IMR-90 (cell line): ENCODE measurements at regions not wholly inside any gene's neighbourhood (a gene's known extent, or its start where the extent isn't known, plus 50 kb on each side); places are given as distances from the start of the nearest gene placed in this dataset.

ENCODE experiments used
- ATAC-seq: fragments of 200-7000 bp; cut with Tn5 transposase; 2 replicates; pipeline ENCODE4 v1.9.1; 2020; ENCODE audit warnings: low read depth, mild to moderate bottlenecking, moderate library complexity
- BruUV-seq: library from RNA; stranded (reverse); fragments of 400-500 nt; replicated peaks from 2 replicates; lab custom pipeline; 2021; lab: Mats Ljungman, UMichigan
- CTCF ChIA-PET: fragments of 300-600 bp; formaldehyde crosslinking; extraction: SDS; loops from one replicate; lab custom pipeline; 2021; ENCODE audit warnings: antibody characterized with exemption; lab: Yijun Ruan, JAX
- POLR2A ChIA-PET: fragments of 300-600 bp; sonication (Branson Sonifier 250); formaldehyde crosslinking; loops from one replicate; lab custom pipeline; 2022; ENCODE audit warnings: antibody characterized with exemption; ENCODE audit not compliant: unreplicated experiment; lab: Charles Lee
- DNase-seq: peaks from one replicate; pipeline ENCODE4 v3.0.0; 2013
- H2AFZ ChIP-seq: replicated peaks from 2 replicates; pipeline ENCODE3; 2013; ENCODE audit warnings: low read length, mild to moderate bottlenecking; ENCODE audit not compliant: poor library complexity
- H2AK5ac ChIP-seq: 2 replicates; pipeline ENCODE4 v1.6.1; 2013; ENCODE audit warnings: low read depth, low read length, inconsistent platforms
- H2AK9ac ChIP-seq: replicated peaks from 2 replicates; pipeline ENCODE3; 2013; ENCODE audit warnings: mild to moderate bottlenecking, low read depth, low read length, moderate library complexity; ENCODE audit not compliant: poor library complexity
- H2BK120ac ChIP-seq: 2 replicates; pipeline ENCODE4 v1.6.1; 2013; ENCODE audit warnings: low read depth, low read length, inconsistent platforms
- H2BK15ac ChIP-seq: 3 replicates; pipeline ENCODE4 v1.6.1; 2013; ENCODE audit warnings: low read depth, low read length, inconsistent platforms
- H2BK20ac ChIP-seq: 2 replicates; pipeline ENCODE4 v1.6.1; 2013; ENCODE audit warnings: low read depth, mild to moderate bottlenecking, inconsistent platforms, low read length, moderate library complexity
- H2BK5ac ChIP-seq: 2 replicates; pipeline ENCODE4 v1.6.1; 2013; ENCODE audit warnings: mild to moderate bottlenecking, low read depth, low read length, inconsistent platforms; ENCODE audit not compliant: poor library complexity, severe bottlenecking
- H3K14ac ChIP-seq: replicated peaks from 2 replicates; pipeline ENCODE4 v1.6.1; 2013; ENCODE audit warnings: low read depth, low read length, inconsistent platforms
- H3K18ac ChIP-seq: 2 replicates; pipeline ENCODE4 v1.6.1; 2013; ENCODE audit warnings: low read depth, low read length, control low read depth
- H3K23ac ChIP-seq: 2 replicates; pipeline ENCODE4 v1.6.1; 2013; ENCODE audit warnings: low read depth, low read length, inconsistent platforms
- H3K27ac ChIP-seq: 2 replicates; pipeline ENCODE4 v1.5.1; 2013; ENCODE audit warnings: mild to moderate bottlenecking, control low read depth, low read length; ENCODE audit not compliant: insufficient read depth
- H3K27me3 ChIP-seq: 2 replicates; pipeline ENCODE4 v1.6.1; 2013; ENCODE audit warnings: low read length; ENCODE audit not compliant: control insufficient read depth, insufficient read depth
- H3K36me3 ChIP-seq: 2 replicates; pipeline ENCODE4 v1.6.1; 2013; ENCODE audit warnings: low read length, mixed read lengths; ENCODE audit not compliant: control insufficient read depth, insufficient read depth
- H3K4ac ChIP-seq: 2 replicates; pipeline ENCODE4 v1.6.1; 2013; ENCODE audit warnings: low read depth, low read length, inconsistent platforms
- H3K4me1 ChIP-seq: 2 replicates; pipeline ENCODE4 v1.6.1; 2013; ENCODE audit warnings: low read length, mixed read lengths; ENCODE audit not compliant: control insufficient read depth, insufficient read depth
- H3K4me2 ChIP-seq: 2 replicates; pipeline ENCODE4 v1.6.1; 2013; ENCODE audit warnings: low read depth, mild to moderate bottlenecking, control low read depth, low read length, moderate library complexity
- H3K4me3 ChIP-seq: 2 replicates; pipeline ENCODE4 v1.5.1; 2013; ENCODE audit warnings: low read depth, mild to moderate bottlenecking, control low read depth, low read length, moderate library complexity; ENCODE audit not compliant: insufficient read depth
- H3K56ac ChIP-seq: 2 replicates; pipeline ENCODE4 v1.6.1; 2013; ENCODE audit warnings: low read length, inconsistent platforms; ENCODE audit not compliant: insufficient read depth; ENCODE audit errors: extremely low read depth
- H3K79me1 ChIP-seq, 2 experiments: 2 replicates each; pipeline ENCODE4 v1.6.1; 2013; ENCODE audit warnings: low read length in 2 of 2, inconsistent platforms in 1 of 2, low read depth in 1 of 2
- H3K9ac ChIP-seq: 2 replicates; pipeline ENCODE4 v1.6.1; 2013; ENCODE audit warnings: low read depth, low read length, control low read depth
- H3K9me1 ChIP-seq: 2 replicates; pipeline ENCODE4 v1.6.1; 2013; ENCODE audit warnings: low read length, inconsistent platforms; ENCODE audit not compliant: insufficient read depth
- H3K9me3 ChIP-seq: 2 replicates; pipeline ENCODE4 v1.6.1; 2013; ENCODE audit warnings: low read length; ENCODE audit not compliant: control insufficient read depth, insufficient read depth
- H4K20me1 ChIP-seq: 2 replicates; pipeline ENCODE4 v1.6.1; 2013; ENCODE audit warnings: low read length, inconsistent platforms; ENCODE audit not compliant: insufficient read depth
- H4K5ac ChIP-seq: 2 replicates; pipeline ENCODE4 v1.6.1; 2013; ENCODE audit warnings: mild to moderate bottlenecking, low read depth, low read length, control low read depth
- H4K8ac ChIP-seq, 2 experiments: 2 replicates each; pipeline ENCODE4 v1.6.1; 2013; ENCODE audit warnings: low read depth in 2 of 2, low read length in 2 of 2, control low read depth in 1 of 2, inconsistent platforms in 1 of 2
- H4K91ac ChIP-seq: 2 replicates; pipeline ENCODE4 v1.6.1; 2013; ENCODE audit warnings: low read depth, low read length, inconsistent platforms; ENCODE audit not compliant: insufficient read depth
- BHLHE40 ChIP-seq: fragments of 150-350 bp; IDR thresholded peaks from 2 replicates; pipeline ENCODE4 v1.6.1; 2016; ENCODE audit warnings: mild to moderate bottlenecking, low read depth, low read length
- FOS ChIP-seq: fragments of 150-350 bp; IDR thresholded peaks from 2 replicates; pipeline ENCODE4 v1.6.1; 2016; ENCODE audit warnings: low read depth, low read length
- MXI1 ChIP-seq: IDR thresholded peaks from 2 replicates; pipeline ENCODE4 v1.6.1; 2012; ENCODE audit warnings: low read depth, mild to moderate bottlenecking, low read length, moderate library complexity, borderline replicate concordance
- RAD21 ChIP-seq: IDR thresholded peaks from 2 replicates; pipeline ENCODE4 v1.6.1; 2012; ENCODE audit warnings: low read length, improper control_type of control experiment
- RCOR1 ChIP-seq: IDR thresholded peaks from 2 replicates; pipeline ENCODE4 v1.6.1; 2012; ENCODE audit warnings: mild to moderate bottlenecking, low read length, improper control_type of control experiment; ENCODE audit not compliant: insufficient replicate concordance
- SMC3 ChIP-seq: fragments of 150-350 bp; IDR thresholded peaks from 2 replicates; pipeline ENCODE4 v1.6.1; 2016; ENCODE audit warnings: low read depth, mild to moderate bottlenecking, antibody characterized with exemption, low read length, moderate library complexity
- WGBS, 2 experiments: methylation state at CpG; one replicate each; pipeline versions ENCODE4 v1.1.5 to v1.1.7; 2013; ENCODE audit warnings: missing lambda C conversion rate in 2 of 2; ENCODE audit not compliant: insufficient read length in 1 of 2; ENCODE audit errors: extremely low coverage in 2 of 2; 5-methylcytosine and 5-hydroxymethylcytosine counted together
- dilution Hi-C: fragments of 300-500 bp; cut with HindIII; formaldehyde crosslinking; loops from one replicate; pipeline ENCODE4 v1.14.3; 2018; ENCODE audit warnings: low sequenced_read_pairs; ENCODE audit not compliant: unreplicated experiment
- in situ Hi-C: fragments of 300-500 bp; cut with MboI; formaldehyde crosslinking; loops from 3 replicates; pipeline ENCODE4 v1.14.3; 2019; ENCODE audit warnings: low sequenced_read_pairs, inconsistent platforms, mixed read lengths
- intact Hi-C: fragments of 100-400 bp; cut with micrococcal nuclease; formaldehyde crosslinking; loops from 2 replicates; pipeline ENCODE4 v1.10.0; 2022
- TF ChIP-seq, protein P1 (sequence below): fragments of 150-350 bp; IDR thresholded peaks from 2 replicates; pipeline ENCODE4 v1.6.1; 2016; ENCODE audit warnings: low read depth, mild to moderate bottlenecking, low read length, moderate library complexity, borderline replicate concordance

DNA sequence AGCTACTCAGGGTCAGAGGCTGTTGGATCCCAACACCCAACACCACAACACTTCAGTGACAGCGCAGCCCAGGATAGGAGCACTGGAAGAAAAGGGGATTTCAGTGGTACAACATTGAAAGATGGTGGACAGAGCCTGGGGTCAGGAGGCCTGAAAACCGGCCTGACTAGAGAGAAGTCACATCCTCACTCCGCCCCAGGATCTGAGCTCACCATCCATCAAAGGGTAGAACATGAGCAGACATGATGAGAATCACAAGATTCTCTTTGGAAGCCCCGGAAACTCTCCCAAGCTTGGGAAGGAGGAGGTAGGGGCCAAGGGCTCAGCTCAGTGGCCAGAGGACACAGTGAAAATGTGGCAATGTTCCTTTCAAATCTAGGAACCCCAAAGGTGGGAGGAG is 271.3 kb downstream of the NPHP4 start:
- no peak overlapping the region for H4K8ac ChIP-seq
- H3K23ac ChIP-seq: no peak overlapping the region
- no peak overlapping the region for H3K4me2 ChIP-seq
- no peak overlapping the region for H4K5ac ChIP-seq
- no peak overlapping the region for H3K4me3 ChIP-seq
- in situ Hi-C loops (no loop called here), dilution Hi-C loops (no loop called here), intact Hi-C loops (no loop called here)
- H3K9me1 ChIP-seq: no peaks in the 10 kb centered on the region
- no peak for DNase-seq
- no peaks in the 10 kb centered on the region for H3K27me3 ChIP-seq
- H3K9me3 ChIP-seq: peaks cover 44% of the 10 kb centered on the region
- no peak overlapping the region for H2BK15ac ChIP-seq
- H3K14ac ChIP-seq: no peak overlapping the region
- H4K91ac ChIP-seq: no peak overlapping the region
- no peaks in the 10 kb centered on the region for H3K79me1 ChIP-seq
- no TSS peak for BruUV-seq
- no peak overlapping the region for H2AK9ac ChIP-seq
- no peak overlapping the region for H3K56ac ChIP-seq
- no peak overlapping the region for H3K18ac ChIP-seq
- WGBS, 2 experiments: no CpG with 5 or more reads among the region's 4 CpGs
- no peak overlapping the region for H2BK120ac ChIP-seq
- no peak overlapping the region for H2AK5ac ChIP-seq
- H2BK20ac ChIP-seq: no peak overlapping the region
- H4K20me1 ChIP-seq: no peaks in the 10 kb centered on the region
- TF ChIP-seq, protein P1, sequence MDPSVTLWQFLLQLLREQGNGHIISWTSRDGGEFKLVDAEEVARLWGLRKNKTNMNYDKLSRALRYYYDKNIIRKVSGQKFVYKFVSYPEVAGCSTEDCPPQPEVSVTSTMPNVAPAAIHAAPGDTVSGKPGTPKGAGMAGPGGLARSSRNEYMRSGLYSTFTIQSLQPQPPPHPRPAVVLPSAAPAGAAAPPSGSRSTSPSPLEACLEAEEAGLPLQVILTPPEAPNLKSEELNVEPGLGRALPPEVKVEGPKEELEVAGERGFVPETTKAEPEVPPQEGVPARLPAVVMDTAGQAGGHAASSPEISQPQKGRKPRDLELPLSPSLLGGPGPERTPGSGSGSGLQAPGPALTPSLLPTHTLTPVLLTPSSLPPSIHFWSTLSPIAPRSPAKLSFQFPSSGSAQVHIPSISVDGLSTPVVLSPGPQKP: no peak
- TF ChIP-seq RCOR1 (no peak), SMC3 (no peak), RAD21 (no peak), BHLHE40 (no peak), MXI1 (no peak), FOS (no peak)
- H2BK5ac ChIP-seq: no peak overlapping the region
- H3K36me3 ChIP-seq: no peaks in the 10 kb centered on the region
- CTCF ChIA-PET: no interaction called here
- H3K4me1 ChIP-seq: no peaks in the 10 kb centered on the region
- H3K27ac ChIP-seq: no peak overlapping the region
- no peak overlapping the region for H3K9ac ChIP-seq
- no peak overlapping the region for H2AFZ ChIP-seq
- H3K4ac ChIP-seq: no peak overlapping the region
- POLR2A ChIA-PET: no interaction called here
- no peak for ATAC-seq
